A549 (cell line): ENCODE measurements at regions not wholly inside any gene's neighbourhood (a gene's known extent, or its start where the extent isn't known, plus 50 kb on each side); places are given as distances from the start of the nearest gene placed in this dataset.

Source experiments
- BCL3 ChIP-seq: fragments of >200 bp; sonication (Bioruptor Twin); formaldehyde crosslinking; IDR thresholded peaks from 3 replicates; pipeline ENCODE4 v1.6.1; 2016
- CEBPB ChIP-seq, 2 experiments: fragments of >200 bp in 1 of 2; sonication (Bioruptor Twin) in 1 of 2; formaldehyde crosslinking in 1 of 2; IDR thresholded peaks; 2 replicates each; pipeline ENCODE4 v1.6.1; 2012 to 2016
- EP300 ChIP-seq, 2 experiments: fragments of >200 bp; sonication (Bioruptor Twin); formaldehyde crosslinking; IDR thresholded peaks; 2 replicates in 1 of 2; 3 replicates in 1 of 2; pipeline ENCODE4 v1.6.1; 2016 to 2017
- ESRRA ChIP-seq: fragments of 150-350 bp; IDR thresholded peaks from 2 replicates; pipeline ENCODE4 v1.6.1; 2014; ENCODE audit warnings: mild to moderate bottlenecking, low read length, borderline replicate concordance
- HDAC2 ChIP-seq: fragments of 200-600 bp; sonication (generic); IDR thresholded peaks from 2 replicates; pipeline ENCODE4 v1.6.1; 2016
- KDM5A ChIP-seq: fragments of 200-600 bp; sonication (generic); IDR thresholded peaks from 2 replicates; pipeline ENCODE4 v1.6.1; 2016; ENCODE audit warnings: antibody characterized with exemption, mild to moderate bottlenecking
- MAX ChIP-seq: IDR thresholded peaks from 2 replicates; pipeline ENCODE4 v1.6.1; 2012
- POLR2A ChIP-seq: IDR thresholded peaks from 2 replicates; pipeline ENCODE4 v1.6.1; 2012; ENCODE audit warnings: mild to moderate bottlenecking, low read length
- SMC3 ChIP-seq: fragments of >200 bp; sonication (Bioruptor Twin); formaldehyde crosslinking; IDR thresholded peaks from 3 replicates; pipeline ENCODE4 v1.6.1; 2018; ENCODE audit warnings: inconsistent platforms
- SREBF2 ChIP-seq: fragments of 450-650 bp; IDR thresholded peaks from 2 replicates; pipeline ENCODE4 v1.6.1; 2014; ENCODE audit warnings: mild to moderate bottlenecking, moderate library complexity
- TF ChIP-seq, protein P1 (sequence below): fragments of >200 bp; sonication (Bioruptor Twin); formaldehyde crosslinking; IDR thresholded peaks from 3 replicates; pipeline ENCODE4 v1.5.1; 2016
- TF ChIP-seq, protein P2 (sequence below): fragments of 150-350 bp; IDR thresholded peaks from 2 replicates; pipeline ENCODE4 v1.6.1; 2014; ENCODE audit warnings: low read depth, mild to moderate bottlenecking, low read length
- TF ChIP-seq, protein P3 (sequence below): IDR thresholded peaks from 2 replicates; pipeline ENCODE4 v1.6.1; 2012; ENCODE audit warnings: low read depth, borderline replicate concordance
- TF ChIP-seq, protein P4 (sequence below): fragments of 200-600 bp; sonication (generic); IDR thresholded peaks from 2 replicates; pipeline ENCODE4 v1.6.1; 2016; ENCODE audit warnings: antibody characterized with exemption, mild to moderate bottlenecking, moderate library complexity

DNA sequence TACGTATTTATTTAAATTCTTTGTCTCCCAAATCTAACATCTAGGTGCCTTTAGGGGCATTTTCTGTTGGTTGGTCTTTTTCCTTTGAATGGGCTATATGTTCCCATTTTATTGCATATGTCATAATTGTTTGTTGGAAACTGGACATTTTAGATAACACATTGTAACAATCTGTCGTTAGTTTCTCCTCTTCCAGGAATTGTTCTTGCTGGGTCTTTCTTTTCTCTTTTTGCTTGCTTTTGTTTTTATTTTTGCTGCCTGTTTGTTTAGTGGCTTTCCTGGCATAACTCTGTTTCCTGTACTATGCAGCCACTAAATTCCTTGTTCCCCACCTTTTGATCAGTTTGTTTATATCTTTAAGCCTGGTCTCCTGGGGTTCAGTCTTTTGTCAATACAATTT is 244.3 kb upstream of the RTL1 start:
- TF ChIP-seq, protein P1, sequence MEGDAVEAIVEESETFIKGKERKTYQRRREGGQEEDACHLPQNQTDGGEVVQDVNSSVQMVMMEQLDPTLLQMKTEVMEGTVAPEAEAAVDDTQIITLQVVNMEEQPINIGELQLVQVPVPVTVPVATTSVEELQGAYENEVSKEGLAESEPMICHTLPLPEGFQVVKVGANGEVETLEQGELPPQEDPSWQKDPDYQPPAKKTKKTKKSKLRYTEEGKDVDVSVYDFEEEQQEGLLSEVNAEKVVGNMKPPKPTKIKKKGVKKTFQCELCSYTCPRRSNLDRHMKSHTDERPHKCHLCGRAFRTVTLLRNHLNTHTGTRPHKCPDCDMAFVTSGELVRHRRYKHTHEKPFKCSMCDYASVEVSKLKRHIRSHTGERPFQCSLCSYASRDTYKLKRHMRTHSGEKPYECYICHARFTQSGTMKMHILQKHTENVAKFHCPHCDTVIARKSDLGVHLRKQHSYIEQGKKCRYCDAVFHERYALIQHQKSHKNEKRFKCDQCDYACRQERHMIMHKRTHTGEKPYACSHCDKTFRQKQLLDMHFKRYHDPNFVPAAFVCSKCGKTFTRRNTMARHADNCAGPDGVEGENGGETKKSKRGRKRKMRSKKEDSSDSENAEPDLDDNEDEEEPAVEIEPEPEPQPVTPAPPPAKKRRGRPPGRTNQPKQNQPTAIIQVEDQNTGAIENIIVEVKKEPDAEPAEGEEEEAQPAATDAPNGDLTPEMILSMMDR, result no peak
- TF ChIP-seq SMC3 (no peak), POLR2A (no peak), EP300 (IDR thresholded peaks at IDR 0.05) (no peak), ESRRA (no peak), KDM5A (no peak), CEBPB (IDR thresholded peaks at IDR 0.05) (no peak), MAX (no peak), SREBF2 (no peak), HDAC2 (no peak), BCL3 (no peak)
- TF ChIP-seq, protein P2, sequence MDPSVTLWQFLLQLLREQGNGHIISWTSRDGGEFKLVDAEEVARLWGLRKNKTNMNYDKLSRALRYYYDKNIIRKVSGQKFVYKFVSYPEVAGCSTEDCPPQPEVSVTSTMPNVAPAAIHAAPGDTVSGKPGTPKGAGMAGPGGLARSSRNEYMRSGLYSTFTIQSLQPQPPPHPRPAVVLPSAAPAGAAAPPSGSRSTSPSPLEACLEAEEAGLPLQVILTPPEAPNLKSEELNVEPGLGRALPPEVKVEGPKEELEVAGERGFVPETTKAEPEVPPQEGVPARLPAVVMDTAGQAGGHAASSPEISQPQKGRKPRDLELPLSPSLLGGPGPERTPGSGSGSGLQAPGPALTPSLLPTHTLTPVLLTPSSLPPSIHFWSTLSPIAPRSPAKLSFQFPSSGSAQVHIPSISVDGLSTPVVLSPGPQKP, result no peak
- TF ChIP-seq, protein P3, sequence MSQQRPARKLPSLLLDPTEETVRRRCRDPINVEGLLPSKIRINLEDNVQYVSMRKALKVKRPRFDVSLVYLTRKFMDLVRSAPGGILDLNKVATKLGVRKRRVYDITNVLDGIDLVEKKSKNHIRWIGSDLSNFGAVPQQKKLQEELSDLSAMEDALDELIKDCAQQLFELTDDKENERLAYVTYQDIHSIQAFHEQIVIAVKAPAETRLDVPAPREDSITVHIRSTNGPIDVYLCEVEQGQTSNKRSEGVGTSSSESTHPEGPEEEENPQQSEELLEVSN, result no peak
- TF ChIP-seq, protein P4, sequence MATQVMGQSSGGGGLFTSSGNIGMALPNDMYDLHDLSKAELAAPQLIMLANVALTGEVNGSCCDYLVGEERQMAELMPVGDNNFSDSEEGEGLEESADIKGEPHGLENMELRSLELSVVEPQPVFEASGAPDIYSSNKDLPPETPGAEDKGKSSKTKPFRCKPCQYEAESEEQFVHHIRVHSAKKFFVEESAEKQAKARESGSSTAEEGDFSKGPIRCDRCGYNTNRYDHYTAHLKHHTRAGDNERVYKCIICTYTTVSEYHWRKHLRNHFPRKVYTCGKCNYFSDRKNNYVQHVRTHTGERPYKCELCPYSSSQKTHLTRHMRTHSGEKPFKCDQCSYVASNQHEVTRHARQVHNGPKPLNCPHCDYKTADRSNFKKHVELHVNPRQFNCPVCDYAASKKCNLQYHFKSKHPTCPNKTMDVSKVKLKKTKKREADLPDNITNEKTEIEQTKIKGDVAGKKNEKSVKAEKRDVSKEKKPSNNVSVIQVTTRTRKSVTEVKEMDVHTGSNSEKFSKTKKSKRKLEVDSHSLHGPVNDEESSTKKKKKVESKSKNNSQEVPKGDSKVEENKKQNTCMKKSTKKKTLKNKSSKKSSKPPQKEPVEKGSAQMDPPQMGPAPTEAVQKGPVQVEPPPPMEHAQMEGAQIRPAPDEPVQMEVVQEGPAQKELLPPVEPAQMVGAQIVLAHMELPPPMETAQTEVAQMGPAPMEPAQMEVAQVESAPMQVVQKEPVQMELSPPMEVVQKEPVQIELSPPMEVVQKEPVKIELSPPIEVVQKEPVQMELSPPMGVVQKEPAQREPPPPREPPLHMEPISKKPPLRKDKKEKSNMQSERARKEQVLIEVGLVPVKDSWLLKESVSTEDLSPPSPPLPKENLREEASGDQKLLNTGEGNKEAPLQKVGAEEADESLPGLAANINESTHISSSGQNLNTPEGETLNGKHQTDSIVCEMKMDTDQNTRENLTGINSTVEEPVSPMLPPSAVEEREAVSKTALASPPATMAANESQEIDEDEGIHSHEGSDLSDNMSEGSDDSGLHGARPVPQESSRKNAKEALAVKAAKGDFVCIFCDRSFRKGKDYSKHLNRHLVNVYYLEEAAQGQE, result no peak
